Ishikawa (cell line): ENCODE measurements at regions not wholly inside any gene's neighbourhood (a gene's known extent, or its start where the extent isn't known, plus 50 kb on each side); places are given as distances from the start of the nearest gene placed in this dataset.

Experiments
- EP300 ChIP-seq: IDR thresholded peaks from 2 replicates; pipeline ENCODE4 v1.6.1; 2012; ENCODE audit warnings: borderline replicate concordance
- NFIC ChIP-seq: IDR thresholded peaks from 2 replicates; pipeline ENCODE4 v1.6.1; 2012
- RAD21 ChIP-seq: IDR thresholded peaks from 2 replicates; pipeline ENCODE4 v1.6.1; 2012; ENCODE audit warnings: low read depth
- TAF1 ChIP-seq: IDR thresholded peaks from 2 replicates; pipeline ENCODE4 v1.6.1; 2012; ENCODE audit warnings: low read depth, mild to moderate bottlenecking
- YY1 ChIP-seq: IDR thresholded peaks from 2 replicates; pipeline ENCODE4 v1.6.1; 2012; ENCODE audit warnings: low read depth
- TF ChIP-seq, protein P1 (sequence below): IDR thresholded peaks from 2 replicates; pipeline ENCODE4 v1.6.1; 2012
- TF ChIP-seq, protein P2 (sequence below): IDR thresholded peaks from 2 replicates; pipeline ENCODE4 v1.6.1; 2012; ENCODE audit warnings: low read depth, mild to moderate bottlenecking

DNA sequence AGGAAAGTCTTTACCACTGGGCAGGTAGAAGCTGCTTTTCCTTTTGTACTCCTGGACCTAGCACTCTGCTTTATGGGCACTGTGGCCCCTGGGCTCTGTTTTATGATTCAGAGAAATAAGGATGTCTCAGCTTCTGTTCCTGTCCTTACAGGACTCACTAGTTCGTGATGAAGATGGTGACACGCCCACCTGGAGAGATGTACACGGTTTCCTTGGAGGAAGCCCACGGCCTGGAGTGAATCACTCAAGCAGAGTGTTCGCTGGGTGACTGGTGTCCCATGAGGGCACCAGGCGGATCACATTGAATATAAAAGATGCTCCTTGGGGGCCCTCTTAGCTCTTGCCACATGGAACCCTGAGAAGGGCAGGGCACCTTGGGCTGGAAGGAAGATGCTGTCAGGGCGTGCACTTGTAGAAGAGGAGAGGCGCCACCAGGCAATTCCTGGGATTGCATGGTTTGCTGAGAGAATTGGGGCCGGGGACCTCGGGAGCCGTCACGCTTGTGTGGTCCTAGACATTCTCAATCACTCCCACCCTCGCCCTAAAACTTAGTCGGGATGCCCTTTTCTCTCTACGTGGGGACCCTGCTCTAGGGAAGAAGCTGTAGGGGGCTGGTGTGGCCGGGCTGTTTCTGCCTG lies 202.6 kb downstream of the TSHZ3 start:
- no peak for TF ChIP-seq YY1
- no peak for TF ChIP-seq RAD21
- no peak for TF ChIP-seq TAF1
- TF ChIP-seq, protein P1, sequence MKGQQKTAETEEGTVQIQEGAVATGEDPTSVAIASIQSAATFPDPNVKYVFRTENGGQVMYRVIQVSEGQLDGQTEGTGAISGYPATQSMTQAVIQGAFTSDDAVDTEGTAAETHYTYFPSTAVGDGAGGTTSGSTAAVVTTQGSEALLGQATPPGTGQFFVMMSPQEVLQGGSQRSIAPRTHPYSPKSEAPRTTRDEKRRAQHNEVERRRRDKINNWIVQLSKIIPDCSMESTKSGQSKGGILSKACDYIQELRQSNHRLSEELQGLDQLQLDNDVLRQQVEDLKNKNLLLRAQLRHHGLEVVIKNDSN, result no peak
- TF ChIP-seq NFIC, result no peak
- TF ChIP-seq, protein P2, sequence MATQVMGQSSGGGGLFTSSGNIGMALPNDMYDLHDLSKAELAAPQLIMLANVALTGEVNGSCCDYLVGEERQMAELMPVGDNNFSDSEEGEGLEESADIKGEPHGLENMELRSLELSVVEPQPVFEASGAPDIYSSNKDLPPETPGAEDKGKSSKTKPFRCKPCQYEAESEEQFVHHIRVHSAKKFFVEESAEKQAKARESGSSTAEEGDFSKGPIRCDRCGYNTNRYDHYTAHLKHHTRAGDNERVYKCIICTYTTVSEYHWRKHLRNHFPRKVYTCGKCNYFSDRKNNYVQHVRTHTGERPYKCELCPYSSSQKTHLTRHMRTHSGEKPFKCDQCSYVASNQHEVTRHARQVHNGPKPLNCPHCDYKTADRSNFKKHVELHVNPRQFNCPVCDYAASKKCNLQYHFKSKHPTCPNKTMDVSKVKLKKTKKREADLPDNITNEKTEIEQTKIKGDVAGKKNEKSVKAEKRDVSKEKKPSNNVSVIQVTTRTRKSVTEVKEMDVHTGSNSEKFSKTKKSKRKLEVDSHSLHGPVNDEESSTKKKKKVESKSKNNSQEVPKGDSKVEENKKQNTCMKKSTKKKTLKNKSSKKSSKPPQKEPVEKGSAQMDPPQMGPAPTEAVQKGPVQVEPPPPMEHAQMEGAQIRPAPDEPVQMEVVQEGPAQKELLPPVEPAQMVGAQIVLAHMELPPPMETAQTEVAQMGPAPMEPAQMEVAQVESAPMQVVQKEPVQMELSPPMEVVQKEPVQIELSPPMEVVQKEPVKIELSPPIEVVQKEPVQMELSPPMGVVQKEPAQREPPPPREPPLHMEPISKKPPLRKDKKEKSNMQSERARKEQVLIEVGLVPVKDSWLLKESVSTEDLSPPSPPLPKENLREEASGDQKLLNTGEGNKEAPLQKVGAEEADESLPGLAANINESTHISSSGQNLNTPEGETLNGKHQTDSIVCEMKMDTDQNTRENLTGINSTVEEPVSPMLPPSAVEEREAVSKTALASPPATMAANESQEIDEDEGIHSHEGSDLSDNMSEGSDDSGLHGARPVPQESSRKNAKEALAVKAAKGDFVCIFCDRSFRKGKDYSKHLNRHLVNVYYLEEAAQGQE, result no peak
- TF ChIP-seq EP300, result no peak
